KMS-11 (cell line): ENCODE measurements at regions not wholly inside any gene's neighbourhood (a gene's known extent, or its start where the extent isn't known, plus 50 kb on each side); places are given as distances from the start of the nearest gene placed in this dataset.
"Not testable (repeated sequence)": the region's sequence is repeated elsewhere in the genome, so short reads cannot be mapped to it uniquely, and the experiment has no call there.

Experiments used
- H2AFZ ChIP-seq: fragments of 200-600 bp; sonication (generic); 2 replicates; pipeline ENCODE4 v1.6.1; 2016; ENCODE audit warnings: antibody characterized with exemption, mixed run types, low read depth
- H3K27ac ChIP-seq: fragments of 200-600 bp; sonication (generic); 2 replicates; pipeline ENCODE4 v1.6.1; 2016; ENCODE audit warnings: mild to moderate bottlenecking, mixed run types
- H3K27me3 ChIP-seq: fragments of 200-600 bp; sonication (generic); 2 replicates; pipeline ENCODE4 v1.6.1; 2017; ENCODE audit warnings: mild to moderate bottlenecking, low read depth, mixed run types, moderate library complexity; ENCODE audit not compliant: insufficient read depth
- H3K36me3 ChIP-seq: fragments of 200-600 bp; sonication (generic); 2 replicates; pipeline ENCODE4 v1.6.1; 2017; ENCODE audit warnings: mild to moderate bottlenecking, mixed run types; ENCODE audit not compliant: insufficient read depth
- H3K4me1 ChIP-seq: fragments of 200-600 bp; sonication (generic); 2 replicates; pipeline ENCODE4 v1.6.1; 2016; ENCODE audit warnings: mild to moderate bottlenecking, low read depth, mixed run types; ENCODE audit not compliant: poor library complexity, severe bottlenecking
- H3K4me2 ChIP-seq: fragments of 200-600 bp; sonication (generic); 2 replicates; pipeline ENCODE4 v1.7.0; 2016; ENCODE audit warnings: mild to moderate bottlenecking, mixed run types
- H3K4me3 ChIP-seq: fragments of 200-600 bp; sonication (generic); IDR thresholded peaks from 2 replicates; pipeline ENCODE4 v1.6.1; 2017; ENCODE audit warnings: low read depth, low read length, mixed read lengths; ENCODE audit not compliant: insufficient read depth
- H3K79me2 ChIP-seq: fragments of 200-600 bp; sonication (generic); 2 replicates; pipeline ENCODE4 v1.6.1; 2016; ENCODE audit warnings: low read depth, mixed run types; ENCODE audit not compliant: insufficient read depth
- H3K9ac ChIP-seq: fragments of 200-600 bp; sonication (generic); 2 replicates; pipeline ENCODE4 v1.6.1; 2016; ENCODE audit warnings: mild to moderate bottlenecking, mixed run types
- H4K20me1 ChIP-seq: fragments of 200-600 bp; sonication (generic); 2 replicates; pipeline ENCODE4 v1.6.1; 2016; ENCODE audit warnings: mild to moderate bottlenecking, mixed run types; ENCODE audit not compliant: insufficient read depth
- CTCF ChIP-seq: fragments of 200-600 bp; sonication (generic); conservative IDR thresholded peaks from 2 replicates; pipeline ENCODE4 v1.6.1; 2017; ENCODE audit warnings: low read depth, mild to moderate bottlenecking, antibody characterized with exemption, low read length, moderate library complexity, mixed read lengths

- not testable (repeated sequence) for H3K36me3 ChIP-seq, H3K27ac ChIP-seq, H3K4me3 ChIP-seq, H3K27me3 ChIP-seq, H3K9ac ChIP-seq, H3K4me1 ChIP-seq, H2AFZ ChIP-seq, H3K79me2 ChIP-seq, H4K20me1 ChIP-seq, H3K4me2 ChIP-seq
Observed at GRCh38 chr2:37722971-37723370, 51.5 kb upstream of the CDC42EP3 start.

- Histone ChIP-seq H3K4me2 (no peak overlapping the region), H3K4me3 (no peak overlapping the region), H4K20me1 (no peaks in the 10 kb centered on the region), H3K79me2 (no peaks in the 10 kb centered on the region), H3K36me3 (no peaks in the 10 kb centered on the region), H3K9ac (no peak overlapping the region), H3K4me1 (no peaks in the 10 kb centered on the region), H3K27ac (no peak overlapping the region), H2AFZ (no peak overlapping the region), H3K27me3 (no peaks in the 10 kb centered on the region)
- no peak for TF ChIP-seq CTCF
Observed at GRCh38 chr2:37730037-37730818, 58.8 kb upstream of the CDC42EP3 start.

DNA sequence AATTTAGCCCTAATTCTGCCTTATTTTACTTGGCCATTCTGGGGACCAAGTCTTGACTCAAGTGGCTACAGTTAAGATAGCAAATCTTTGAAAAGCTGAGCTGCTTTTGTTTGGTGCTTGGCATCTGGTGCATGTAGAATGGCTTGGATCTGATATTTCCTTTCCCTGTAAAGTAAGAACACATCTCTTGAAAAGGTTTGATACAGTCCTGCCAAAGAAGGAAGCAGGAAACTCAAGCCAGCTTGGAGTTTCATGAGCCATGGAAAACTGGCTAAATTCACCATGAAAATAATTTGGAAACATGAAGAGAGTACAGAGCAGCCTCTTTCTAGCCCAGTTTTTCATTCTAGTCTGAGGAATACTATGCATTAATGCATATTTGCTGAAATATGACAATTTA, 61.0 kb upstream of the CDC42EP3 start:
- H2AFZ ChIP-seq, H3K4me3 ChIP-seq, H4K20me1 ChIP-seq, H3K4me1 ChIP-seq, H3K27me3 ChIP-seq, H3K4me2 ChIP-seq, H3K79me2 ChIP-seq, H3K36me3 ChIP-seq, H3K9ac ChIP-seq, H3K27ac ChIP-seq: not testable (repeated sequence)

DNA sequence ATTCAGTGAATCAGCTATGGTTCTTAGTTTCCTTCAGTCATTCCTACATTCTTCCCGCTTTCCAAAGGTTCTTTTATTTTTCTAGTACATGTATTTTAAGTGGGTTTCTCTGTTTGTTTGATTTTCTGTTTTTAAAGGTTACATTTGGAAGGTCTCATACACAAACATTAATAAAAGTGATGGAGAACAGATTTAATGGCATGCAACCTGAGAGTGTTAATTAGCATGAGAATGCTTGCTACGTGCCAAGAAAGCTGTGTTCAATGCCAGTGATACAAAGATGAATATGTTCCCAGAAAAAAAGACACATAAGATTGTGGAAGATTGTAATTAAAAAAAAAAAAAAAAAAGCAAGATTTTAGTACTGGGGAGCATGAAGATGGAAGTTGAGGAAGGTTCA, 61.8 kb upstream of the CDC42EP3 start:
- H3K9ac ChIP-seq: no peak overlapping the region
- no peak overlapping the region for H3K4me3 ChIP-seq
- H3K4me2 ChIP-seq: no peak overlapping the region
- H3K27ac ChIP-seq: no peak overlapping the region
- no peaks in the 10 kb centered on the region for H3K4me1 ChIP-seq
- H2AFZ ChIP-seq: no peak overlapping the region
- no peak for TF ChIP-seq CTCF
- no peaks in the 10 kb centered on the region for H3K27me3 ChIP-seq
- H3K36me3 ChIP-seq: no peaks in the 10 kb centered on the region
- H4K20me1 ChIP-seq: no peaks in the 10 kb centered on the region
- H3K79me2 ChIP-seq: no peaks in the 10 kb centered on the region

DNA sequence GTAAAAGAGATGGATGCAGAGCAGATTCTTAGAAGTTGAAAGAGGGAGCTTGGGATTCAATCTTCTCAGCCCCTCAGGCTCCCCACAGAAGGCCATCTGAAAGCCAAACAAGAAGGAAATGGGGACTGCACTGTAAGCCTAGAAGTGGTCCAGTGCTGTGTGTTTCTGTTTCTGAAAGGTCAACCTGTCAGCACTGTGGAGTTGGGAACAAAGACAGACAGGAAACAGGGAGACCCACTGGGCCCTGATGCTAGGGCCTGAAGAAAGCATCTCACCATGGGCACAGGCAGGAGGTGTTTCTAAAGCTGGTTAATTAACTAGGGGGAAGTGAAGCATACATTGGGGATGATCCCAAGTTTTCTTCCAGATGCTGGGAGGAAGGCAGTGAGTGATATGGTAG, 62.5 kb upstream of the CDC42EP3 start:
- not testable (repeated sequence) for H3K4me1 ChIP-seq, H3K79me2 ChIP-seq, H3K4me2 ChIP-seq, H3K27me3 ChIP-seq, H3K4me3 ChIP-seq, H3K9ac ChIP-seq, H3K27ac ChIP-seq, H3K36me3 ChIP-seq, H4K20me1 ChIP-seq, H2AFZ ChIP-seq

- not testable (repeated sequence) for H3K79me2 ChIP-seq, H3K4me2 ChIP-seq, H3K27ac ChIP-seq, H3K27me3 ChIP-seq, H3K4me1 ChIP-seq, H3K4me3 ChIP-seq, H4K20me1 ChIP-seq, H2AFZ ChIP-seq, H3K36me3 ChIP-seq, H3K9ac ChIP-seq
Observed at GRCh38 chr2:37734891-37735523, 63.6 kb upstream of the CDC42EP3 start.

- not testable (repeated sequence) for H4K20me1 ChIP-seq, H3K4me3 ChIP-seq, H3K9ac ChIP-seq, H3K27me3 ChIP-seq, H3K4me2 ChIP-seq, H3K27ac ChIP-seq, H2AFZ ChIP-seq, H3K79me2 ChIP-seq, H3K36me3 ChIP-seq, H3K4me1 ChIP-seq
Observed at GRCh38 chr2:37735524-37735910, 64.1 kb upstream of the CDC42EP3 start.
